GM12864 (cell line): ENCODE measurements at regions not wholly inside any gene's neighbourhood (a gene's known extent, or its start where the extent isn't known, plus 50 kb on each side); places are given as distances from the start of the nearest gene placed in this dataset.

Experiments
- DNase-seq: peaks from one replicate; pipeline ENCODE4 v3.0.0-alpha.2; 2011; ENCODE audit warnings: low read depth
- H3K4me3 ChIP-seq: 2 replicates; pipeline ENCODE4 v1.5.1; 2011; ENCODE audit warnings: mild to moderate bottlenecking, low read depth, low read length, control low read depth
- TF ChIP-seq, protein P1 (sequence below): IDR thresholded peaks from 2 replicates; pipeline ENCODE4 v1.5.1; 2011; ENCODE audit warnings: low read depth, mild to moderate bottlenecking, moderate library complexity, low read length, control low read depth, inconsistent platforms; ENCODE audit errors: missing control alignments

DNA sequence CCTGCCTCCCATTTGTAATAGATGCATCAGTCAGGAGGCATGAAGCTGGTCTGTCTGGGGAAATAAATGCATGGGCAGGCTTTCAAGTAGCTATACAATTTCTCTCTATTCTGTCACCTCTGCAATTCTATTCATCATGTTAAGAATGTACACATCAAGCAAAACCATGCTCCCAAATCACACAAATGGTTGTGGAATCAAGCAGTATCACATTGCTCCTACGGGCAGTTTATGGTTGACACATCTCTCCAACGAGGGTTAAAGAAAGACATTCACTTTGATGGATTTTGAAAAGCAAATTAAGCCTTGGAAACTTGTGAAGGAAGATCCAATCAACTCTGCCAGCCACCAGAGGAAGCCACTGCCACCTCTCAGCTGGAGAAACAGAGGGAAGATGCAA is 1277.4 kb upstream of the TMEM132C start:
- TF ChIP-seq, protein P1, sequence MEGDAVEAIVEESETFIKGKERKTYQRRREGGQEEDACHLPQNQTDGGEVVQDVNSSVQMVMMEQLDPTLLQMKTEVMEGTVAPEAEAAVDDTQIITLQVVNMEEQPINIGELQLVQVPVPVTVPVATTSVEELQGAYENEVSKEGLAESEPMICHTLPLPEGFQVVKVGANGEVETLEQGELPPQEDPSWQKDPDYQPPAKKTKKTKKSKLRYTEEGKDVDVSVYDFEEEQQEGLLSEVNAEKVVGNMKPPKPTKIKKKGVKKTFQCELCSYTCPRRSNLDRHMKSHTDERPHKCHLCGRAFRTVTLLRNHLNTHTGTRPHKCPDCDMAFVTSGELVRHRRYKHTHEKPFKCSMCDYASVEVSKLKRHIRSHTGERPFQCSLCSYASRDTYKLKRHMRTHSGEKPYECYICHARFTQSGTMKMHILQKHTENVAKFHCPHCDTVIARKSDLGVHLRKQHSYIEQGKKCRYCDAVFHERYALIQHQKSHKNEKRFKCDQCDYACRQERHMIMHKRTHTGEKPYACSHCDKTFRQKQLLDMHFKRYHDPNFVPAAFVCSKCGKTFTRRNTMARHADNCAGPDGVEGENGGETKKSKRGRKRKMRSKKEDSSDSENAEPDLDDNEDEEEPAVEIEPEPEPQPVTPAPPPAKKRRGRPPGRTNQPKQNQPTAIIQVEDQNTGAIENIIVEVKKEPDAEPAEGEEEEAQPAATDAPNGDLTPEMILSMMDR = no peak
- no peak for DNase-seq
- no peak overlapping the region for H3K4me3 ChIP-seq

DNA sequence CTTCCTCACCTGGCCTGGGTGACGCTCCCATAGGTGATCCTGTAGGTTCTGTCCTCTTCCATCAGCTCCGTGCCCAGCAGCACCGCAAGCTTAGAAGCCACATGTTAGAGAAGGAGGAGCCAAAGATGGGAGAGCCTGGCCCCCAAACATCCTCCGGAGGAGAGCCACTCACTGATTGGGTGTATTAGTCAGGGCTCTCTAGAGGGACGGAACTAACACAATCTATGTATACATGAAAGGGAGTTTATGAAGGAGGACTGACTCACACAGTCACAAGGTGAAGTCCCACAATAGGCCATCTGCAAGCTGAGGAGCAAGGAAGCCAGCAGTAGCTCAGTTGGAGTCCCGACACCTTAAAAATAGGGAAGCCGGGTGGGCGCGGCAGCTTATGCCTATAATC is 1273.1 kb upstream of the TMEM132C start:
- DNase-seq = no peak
- TF ChIP-seq, protein P1 = no peak
- no peak overlapping the region for H3K4me3 ChIP-seq

DNA sequence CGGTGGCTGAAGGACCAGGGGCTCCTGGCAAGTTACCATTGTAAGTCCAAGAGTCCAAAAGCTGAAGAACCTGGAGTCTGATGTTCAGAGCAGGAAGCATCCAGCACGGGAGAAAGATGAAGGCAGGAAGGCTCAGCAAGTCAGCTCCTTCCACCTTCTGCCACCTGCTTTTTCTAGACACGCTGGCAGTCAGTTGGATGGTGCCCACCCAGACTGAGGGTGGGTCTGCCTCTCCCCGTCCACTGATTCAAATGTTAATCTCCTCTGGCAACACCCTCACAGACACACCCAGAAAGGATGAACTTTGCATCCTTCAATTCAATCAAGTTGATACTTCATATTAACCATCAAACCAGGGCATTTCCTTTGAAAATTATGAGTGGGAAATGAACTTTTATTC is 1272.4 kb upstream of the TMEM132C start:
- no peak overlapping the region for H3K4me3 ChIP-seq
- no peak for DNase-seq
- TF ChIP-seq, protein P1 = no peak

DNA sequence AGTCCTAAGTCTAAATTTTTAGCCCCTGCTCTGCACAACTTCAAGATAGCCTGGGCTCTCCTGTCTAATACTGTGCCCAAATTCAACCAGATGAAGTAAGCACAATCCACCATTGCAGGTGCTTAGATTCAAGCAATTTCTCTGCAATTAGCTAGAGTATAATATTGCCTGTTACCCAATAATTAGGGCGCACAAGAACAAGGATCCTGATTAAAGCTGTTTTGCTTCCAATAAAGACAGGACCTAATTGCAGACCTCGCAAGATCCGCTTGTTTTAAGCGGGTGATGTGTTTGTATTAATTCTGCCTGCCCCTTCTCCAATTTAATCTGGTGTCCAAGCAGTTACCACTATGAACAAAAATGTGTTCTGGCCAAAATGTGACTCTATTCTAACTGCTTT is 1268.9 kb upstream of the TMEM132C start:
- no peak overlapping the region for H3K4me3 ChIP-seq
- TF ChIP-seq, protein P1 = no peak
- no peak for DNase-seq

DNA sequence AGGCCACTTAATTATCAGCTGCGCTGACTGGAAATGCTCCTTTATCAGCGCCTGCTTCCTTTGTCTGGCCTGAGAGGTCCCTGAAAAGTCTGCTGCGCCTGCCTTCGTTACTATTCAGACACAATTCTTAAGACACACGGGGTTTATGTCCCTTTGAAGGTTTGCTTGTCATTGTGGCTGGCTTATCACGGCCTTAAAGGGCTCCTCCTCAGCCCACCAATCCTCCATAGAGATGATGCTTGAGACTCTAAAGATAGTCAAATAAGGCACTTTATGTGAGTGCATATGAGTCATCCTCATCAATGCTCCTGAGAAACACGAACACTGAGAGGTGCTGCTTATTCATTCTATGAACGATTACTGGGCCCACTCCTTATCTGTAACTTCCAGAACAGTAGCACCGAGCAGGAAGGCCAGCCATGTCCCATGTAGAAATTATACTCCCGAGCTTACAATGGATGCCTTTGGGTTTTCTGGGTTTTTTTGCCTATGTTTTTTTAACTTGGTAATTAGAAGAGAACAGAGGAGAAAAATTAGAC is 1268.2 kb upstream of the TMEM132C start:
- no peak for DNase-seq
- no peak overlapping the region for H3K4me3 ChIP-seq
- TF ChIP-seq, protein P1 = no peak

DNA sequence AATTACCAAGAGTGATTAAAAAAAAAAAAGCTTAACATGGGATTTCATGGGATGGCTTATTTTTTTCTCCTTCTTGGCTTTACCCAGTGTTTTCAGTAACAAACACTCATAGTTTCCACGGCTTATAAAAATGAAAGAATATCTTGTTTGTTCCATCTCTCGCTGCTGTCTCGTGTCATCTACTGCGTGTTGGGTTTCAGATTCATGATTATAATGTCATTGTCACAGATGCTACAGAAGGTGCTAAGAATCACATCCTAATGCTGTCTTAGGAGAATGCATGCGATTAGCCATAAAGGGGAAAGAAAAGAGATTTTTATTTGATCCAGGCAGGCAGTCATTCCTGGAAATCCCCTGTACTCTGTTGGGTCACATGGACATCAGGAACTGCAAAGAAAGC is 1267.6 kb upstream of the TMEM132C start:
- H3K4me3 ChIP-seq = no peak overlapping the region
- TF ChIP-seq, protein P1 = no peak
- DNase-seq = no peak

DNA sequence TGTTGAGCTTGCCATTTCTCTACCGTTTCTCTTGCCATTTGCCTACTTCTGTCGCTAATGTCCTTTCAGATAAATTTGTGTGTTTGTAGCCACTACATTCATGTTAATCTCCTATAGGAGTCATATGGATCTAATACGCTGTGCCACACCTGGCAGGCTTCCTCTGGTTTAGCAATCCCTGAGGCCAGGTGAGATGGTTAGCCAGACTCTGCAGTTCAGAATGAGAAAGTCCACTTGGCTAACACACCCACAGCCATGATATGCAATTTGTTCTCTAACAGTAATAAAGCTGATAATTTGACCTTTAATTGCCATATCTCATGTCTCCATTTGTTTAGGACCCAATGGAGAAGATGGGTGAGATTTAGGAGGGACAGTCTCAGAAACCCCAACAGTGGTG is 1261.6 kb upstream of the TMEM132C start:
- DNase-seq = no peak
- no peak overlapping the region for H3K4me3 ChIP-seq
- TF ChIP-seq, protein P1 = no peak
